ENCODE measurements at regions not wholly inside any gene's neighbourhood (a gene's known extent, or its start where the extent isn't known, plus 50 kb on each side); places are given as distances from the start of the nearest gene placed in this dataset.
"Not testable (repeated sequence)": the region's sequence is repeated elsewhere in the genome, so short reads cannot be mapped to it uniquely, and the experiment has no call there.

GRCh38 chr16:60371591-60371990 lies 1637.5 kb upstream of the GOT2 start:
- DNase-seq (ENCODE audit: low spot score), result no peak

GRCh38 chr16:60367739-60368138 lies 1633.6 kb upstream of the GOT2 start:
- DNase-seq (ENCODE audit: low spot score), result no peak

- DNase-seq (ENCODE audit: low spot score), result no peak
These were observed 1629.5 kb upstream of the GOT2 start for GRCh38 chr16:60363566-60363965.

- not testable (repeated sequence) for DNase-seq (ENCODE audit: low spot score)
These were observed 1625.8 kb upstream of the GOT2 start for GRCh38 chr16:60359866-60360265.

GRCh38 chr16:60359412-60359811 lies 1625.3 kb upstream of the GOT2 start:
- DNase-seq (ENCODE audit: low spot score), result not testable (repeated sequence)

- DNase-seq (ENCODE audit: low spot score), result not testable (repeated sequence)
These were observed 1623.9 kb upstream of the GOT2 start for GRCh38 chr16:60357876-60358522.

GRCh38 chr16:60346256-60346655 lies 1612.1 kb upstream of the GOT2 start:
- DNase-seq (ENCODE audit: low spot score), result no peak

GRCh38 chr16:60337671-60338070 lies 1603.6 kb upstream of the GOT2 start:
- DNase-seq (ENCODE audit: low spot score), result no peak

- no peak for DNase-seq (ENCODE audit: low spot score)
These were observed 1597.1 kb upstream of the GOT2 start for GRCh38 chr16:60331168-60331567.

GRCh38 chr16:60329108-60329507 lies 1595.0 kb upstream of the GOT2 start:
- DNase-seq (ENCODE audit: low spot score), result no peak

- DNase-seq (ENCODE audit: low spot score), result no peak
These were observed 1594.0 kb upstream of the GOT2 start for GRCh38 chr16:60328152-60328551.

- no peak for DNase-seq (ENCODE audit: low spot score)
These were observed 1584.4 kb upstream of the GOT2 start for GRCh38 chr16:60318486-60318885.

GRCh38 chr16:60310846-60311445 lies 1576.8 kb upstream of the GOT2 start:
- no peak for DNase-seq (ENCODE audit: low spot score)

- DNase-seq (ENCODE audit: low spot score), result no peak
These were observed 1570.6 kb upstream of the GOT2 start for GRCh38 chr16:60304720-60305119.

GRCh38 chr16:60304066-60304465 lies 1570.0 kb upstream of the GOT2 start:
- DNase-seq (ENCODE audit: low spot score), result no peak

- no peak for DNase-seq (ENCODE audit: low spot score)
These were observed 1568.6 kb upstream of the GOT2 start for GRCh38 chr16:60302676-60303075.

GRCh38 chr16:60302261-60302660 lies 1568.1 kb upstream of the GOT2 start:
- no peak for DNase-seq (ENCODE audit: low spot score)

GRCh38 chr16:60299241-60299776 lies 1565.2 kb upstream of the GOT2 start:
- DNase-seq (ENCODE audit: low spot score), result no peak

GRCh38 chr16:60295451-60295850 lies 1561.3 kb upstream of the GOT2 start:
- no peak for DNase-seq (ENCODE audit: low spot score)

- DNase-seq (ENCODE audit: low spot score), result no peak
These were observed 1551.7 kb upstream of the GOT2 start for GRCh38 chr16:60285794-60286193.

- no peak for DNase-seq (ENCODE audit: low spot score)
These were observed 1545.0 kb upstream of the GOT2 start for GRCh38 chr16:60279061-60279665.

- DNase-seq (ENCODE audit: low spot score), result no peak
These were observed 1540.4 kb upstream of the GOT2 start for GRCh38 chr16:60274431-60275019.

GRCh38 chr16:60271781-60272180 lies 1537.7 kb upstream of the GOT2 start:
- DNase-seq (ENCODE audit: low spot score), result no peak
